H9 (cell line): ENCODE measurements at regions not wholly inside any gene's neighbourhood (a gene's known extent, or its start where the extent isn't known, plus 50 kb on each side); places are given as distances from the start of the nearest gene placed in this dataset.

ENCODE experiments used
- DNase-seq: peaks from one replicate; pipeline ENCODE4 v3.0.0-alpha.2; 2017
- H2AFZ ChIP-seq: one replicate; pipeline ENCODE4 v1.6.1; 2013; ENCODE audit warnings: mild to moderate bottlenecking, low read length, control low read depth, moderate library complexity
- H2AK5ac ChIP-seq: 2 replicates; pipeline ENCODE4 v1.6.1; 2013; ENCODE audit warnings: low read length, control low read depth, mixed read lengths; ENCODE audit not compliant: insufficient read length
- H2BK120ac ChIP-seq: one replicate; pipeline ENCODE4 v1.6.1; 2013; ENCODE audit warnings: low read depth, mild to moderate bottlenecking, low read length, control low read depth, inconsistent platforms; ENCODE audit not compliant: poor library complexity, severe bottlenecking
- H2BK12ac ChIP-seq: 2 replicates; pipeline ENCODE4 v1.6.1; 2013; ENCODE audit warnings: low read length, control low read depth, mixed read lengths, low read depth; ENCODE audit not compliant: insufficient read length
- H2BK15ac ChIP-seq: 2 replicates; pipeline ENCODE4 v1.6.1; 2013; ENCODE audit warnings: low read depth, low read length, control low read depth
- H2BK20ac ChIP-seq: one replicate; pipeline ENCODE4 v1.6.1; 2013; ENCODE audit warnings: low read depth, mild to moderate bottlenecking, low read length, control low read depth, inconsistent platforms; ENCODE audit not compliant: poor library complexity, severe bottlenecking
- H2BK5ac ChIP-seq: 2 replicates; pipeline ENCODE4 v1.6.1; 2013; ENCODE audit warnings: low read length, control low read depth, mixed read lengths; ENCODE audit not compliant: insufficient read length
- H3K14ac ChIP-seq: 2 replicates; pipeline ENCODE4 v1.6.1; 2013; ENCODE audit warnings: low read length, control low read depth; ENCODE audit not compliant: insufficient read depth
- H3K18ac ChIP-seq: 2 replicates; pipeline ENCODE4 v1.6.1; 2013; ENCODE audit warnings: low read depth, mild to moderate bottlenecking, mixed read lengths, low read length, control low read depth; ENCODE audit not compliant: insufficient read length
- H3K23ac ChIP-seq: 2 replicates; pipeline ENCODE4 v1.6.1; 2013; ENCODE audit warnings: low read length, control low read depth, mixed read lengths, low read depth; ENCODE audit not compliant: insufficient read length
- H3K23me2 ChIP-seq: 2 replicates; pipeline ENCODE4 v1.6.1; 2013; ENCODE audit warnings: low read depth, mild to moderate bottlenecking, mixed read lengths, low read length, control low read depth; ENCODE audit not compliant: insufficient read length, poor library complexity, severe bottlenecking
- H3K27ac ChIP-seq: 2 replicates; pipeline ENCODE4 v1.5.1; 2013; ENCODE audit warnings: low read length, control low read depth, mixed read lengths, low read depth; ENCODE audit not compliant: insufficient read length
- H3K27me3 ChIP-seq: 2 replicates; pipeline ENCODE4 v1.6.1; 2013; ENCODE audit warnings: low read length, control low read depth, inconsistent platforms; ENCODE audit not compliant: insufficient read depth
- H3K4ac ChIP-seq: 2 replicates; pipeline ENCODE4 v1.6.1; 2013; ENCODE audit warnings: low read depth, mild to moderate bottlenecking, control low read depth, inconsistent platforms, low read length, moderate library complexity
- H3K4me1 ChIP-seq: 2 replicates; pipeline ENCODE4 v1.6.1; 2013; ENCODE audit warnings: low read length, control low read depth, inconsistent platforms; ENCODE audit not compliant: insufficient read depth
- H3K4me2 ChIP-seq: 2 replicates; pipeline ENCODE4 v1.6.1; 2013; ENCODE audit warnings: low read length, control low read depth, mixed read lengths; ENCODE audit not compliant: insufficient read length, insufficient read depth
- H3K56ac ChIP-seq: 2 replicates; pipeline ENCODE4 v1.6.1; 2013; ENCODE audit warnings: low read depth, mild to moderate bottlenecking, mixed read lengths, low read length, control low read depth; ENCODE audit not compliant: insufficient read length
- H3K79me1 ChIP-seq: 2 replicates; pipeline ENCODE4 v1.6.1; 2013; ENCODE audit warnings: low read depth, mild to moderate bottlenecking, moderate library complexity, low read length, control low read depth, inconsistent platforms; ENCODE audit not compliant: insufficient read depth, poor library complexity, severe bottlenecking
- H3K79me2 ChIP-seq: 2 replicates; pipeline ENCODE4 v1.6.1; 2013; ENCODE audit warnings: low read length, control low read depth, inconsistent platforms; ENCODE audit not compliant: insufficient read depth
- H3K9ac ChIP-seq: 2 replicates; pipeline ENCODE4 v1.6.1; 2013; ENCODE audit warnings: low read length, control low read depth, mixed read lengths; ENCODE audit not compliant: insufficient read length; ENCODE audit errors: extremely low read depth
- H3K9me3 ChIP-seq: one replicate; pipeline ENCODE4 v1.6.1; 2013; ENCODE audit warnings: low read depth, low read length, inconsistent platforms; ENCODE audit not compliant: control insufficient read depth
- H3T11ph ChIP-seq: one replicate; pipeline ENCODE4 v1.6.1; 2013; ENCODE audit warnings: mild to moderate bottlenecking, low read length, control low read depth, inconsistent platforms
- H4K20me1 ChIP-seq: one replicate; pipeline ENCODE4 v1.6.1; 2013; ENCODE audit not compliant: control insufficient read depth, insufficient read length, insufficient read depth
- H4K5ac ChIP-seq: 2 replicates; pipeline ENCODE4 v1.6.1; 2013; ENCODE audit warnings: low read depth, mild to moderate bottlenecking, mixed read lengths, low read length, control low read depth; ENCODE audit not compliant: insufficient read length
- H4K8ac ChIP-seq: replicated peaks from 2 replicates; pipeline ENCODE4 v1.6.1; 2013; ENCODE audit warnings: low read length, control low read depth, mixed read lengths, low read depth; ENCODE audit not compliant: insufficient read length
- H4K91ac ChIP-seq: 2 replicates; pipeline ENCODE4 v1.6.1; 2013; ENCODE audit warnings: low read depth, mild to moderate bottlenecking, moderate library complexity, mixed read lengths, low read length, control low read depth; ENCODE audit not compliant: insufficient read length
- H3K27ac Mint-ChIP-seq, 3 experiments: 2 replicates in 2 of 3; 3 replicates in 1 of 3; pipeline ENCODE4 v1.8.0; 2020 to 2021; ENCODE audit warnings: mixed read lengths in 3 of 3, mild to moderate bottlenecking in 1 of 3, moderate library complexity in 1 of 3
- H3K27me3 Mint-ChIP-seq: 2 replicates; pipeline ENCODE4 v1.8.0; 2021; ENCODE audit warnings: low read depth, mild to moderate bottlenecking, moderate library complexity, mixed read lengths
- H3K36me3 Mint-ChIP-seq, 3 experiments: 2 replicates in 2 of 3; 3 replicates in 1 of 3; pipeline ENCODE4 v1.8.0; 2020 to 2021; ENCODE audit warnings: low read depth in 3 of 3, mixed read lengths in 3 of 3; ENCODE audit not compliant: insufficient read depth in 1 of 3
- H3K4me1 Mint-ChIP-seq, 2 experiments: 2 replicates each; pipeline ENCODE4 v1.8.0; 2020; ENCODE audit warnings: mixed read lengths in 2 of 2
- H3K4me3 Mint-ChIP-seq, 2 experiments: 2 replicates in 1 of 2; 3 replicates in 1 of 2; pipeline ENCODE4 v1.8.0; 2020 to 2021; ENCODE audit warnings: mild to moderate bottlenecking in 2 of 2, mixed read lengths in 2 of 2, moderate library complexity in 1 of 2
- H3K9me3 Mint-ChIP-seq, 2 experiments: 2 replicates in 1 of 2; 3 replicates in 1 of 2; pipeline ENCODE4 v1.8.0; 2020; ENCODE audit warnings: mild to moderate bottlenecking in 2 of 2, mixed read lengths in 2 of 2, moderate library complexity in 1 of 2
- WGBS: extraction: QIAGEN DNeasy Blood & Tissue Kit; methylation state at CpG from one replicate; pipeline ENCODE4 v1.1.7; 2013; ENCODE audit warnings: missing lambda C conversion rate, low lambda C conversion rate, mixed read lengths; ENCODE audit not compliant: insufficient read length; ENCODE audit errors: extremely low coverage; 5-methylcytosine and 5-hydroxymethylcytosine counted together
- TF ChIP-seq, protein P1 (sequence below): fragments of 200-600 bp; sonication (generic); conservative IDR thresholded peaks from 3 replicates; pipeline ENCODE4 v1.8.0; 2021; ENCODE audit warnings: antibody characterized with exemption, mild to moderate bottlenecking

DNA sequence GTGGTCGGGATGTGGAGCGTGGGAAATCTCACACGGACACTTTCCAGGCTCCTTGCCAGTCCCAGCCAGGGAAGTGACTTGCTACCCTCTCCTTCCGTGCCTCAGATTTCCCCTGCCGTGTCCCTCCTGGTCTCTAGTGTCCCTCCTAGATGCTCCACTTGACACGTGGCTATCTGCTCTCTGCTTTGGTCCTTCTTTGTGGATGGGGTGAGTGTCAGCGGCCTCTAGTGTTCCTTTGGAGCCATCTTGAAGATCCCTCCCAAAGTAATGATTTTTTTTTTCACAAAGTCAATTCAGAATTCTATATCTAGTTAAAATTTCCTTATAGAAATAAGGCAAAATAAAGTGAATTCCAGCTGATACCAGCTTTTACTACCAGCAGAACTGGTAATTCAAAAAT lies 117.7 kb downstream of the MRPL36 start:
- Histone ChIP-seq H3K79me1 (no peaks in the 10 kb centered on the region), H3K4ac (no peak overlapping the region), H2BK120ac (no peak overlapping the region), H2BK5ac (no peak overlapping the region), H3K56ac (no peak overlapping the region), H4K91ac (no peak overlapping the region), H4K8ac (no peak overlapping the region), H3K23me2 (no peaks in the 10 kb centered on the region), H2AK5ac (no peak overlapping the region), H3K9me3 (no peaks in the 10 kb centered on the region), H3K4me2 (no peak overlapping the region), H2BK15ac (no peak overlapping the region), H3T11ph (no peak overlapping the region), H2AFZ (no peak overlapping the region), H3K79me2 (no peaks in the 10 kb centered on the region), H3K9ac (no peak overlapping the region), H3K27ac (no peak overlapping the region), H2BK12ac (no peak overlapping the region), H4K5ac (no peak overlapping the region), H3K27me3 (no peaks in the 10 kb centered on the region), H3K14ac (no peak overlapping the region), H3K18ac (no peak overlapping the region), H3K4me1 (no peaks in the 10 kb centered on the region), H3K23ac (no peak overlapping the region), H2BK20ac (no peak overlapping the region), H4K20me1 (no peaks in the 10 kb centered on the region)
- TF ChIP-seq, protein P1, sequence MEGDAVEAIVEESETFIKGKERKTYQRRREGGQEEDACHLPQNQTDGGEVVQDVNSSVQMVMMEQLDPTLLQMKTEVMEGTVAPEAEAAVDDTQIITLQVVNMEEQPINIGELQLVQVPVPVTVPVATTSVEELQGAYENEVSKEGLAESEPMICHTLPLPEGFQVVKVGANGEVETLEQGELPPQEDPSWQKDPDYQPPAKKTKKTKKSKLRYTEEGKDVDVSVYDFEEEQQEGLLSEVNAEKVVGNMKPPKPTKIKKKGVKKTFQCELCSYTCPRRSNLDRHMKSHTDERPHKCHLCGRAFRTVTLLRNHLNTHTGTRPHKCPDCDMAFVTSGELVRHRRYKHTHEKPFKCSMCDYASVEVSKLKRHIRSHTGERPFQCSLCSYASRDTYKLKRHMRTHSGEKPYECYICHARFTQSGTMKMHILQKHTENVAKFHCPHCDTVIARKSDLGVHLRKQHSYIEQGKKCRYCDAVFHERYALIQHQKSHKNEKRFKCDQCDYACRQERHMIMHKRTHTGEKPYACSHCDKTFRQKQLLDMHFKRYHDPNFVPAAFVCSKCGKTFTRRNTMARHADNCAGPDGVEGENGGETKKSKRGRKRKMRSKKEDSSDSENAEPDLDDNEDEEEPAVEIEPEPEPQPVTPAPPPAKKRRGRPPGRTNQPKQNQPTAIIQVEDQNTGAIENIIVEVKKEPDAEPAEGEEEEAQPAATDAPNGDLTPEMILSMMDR = peak; percentile 32; the same call in 1 of the 3 replicates
- H3K9me3 Mint-ChIP-seq = peaks cover 23 to 24% of the 10 kb centered on the region in 2 experiments; a peak in 4 of 5 replicates
- H3K4me1 Mint-ChIP-seq = no peaks in the 10 kb centered on the region
- peaks cover 8% of the 10 kb centered on the region for H3K27me3 Mint-ChIP-seq
- no peak for DNase-seq
- no peak overlapping the region for H3K27ac Mint-ChIP-seq
- WGBS = no CpG with 5 or more reads among the region's 7 CpGs
- H3K4me3 Mint-ChIP-seq = no peak overlapping the region
- H3K36me3 Mint-ChIP-seq = peaks cover 0 to 4% (median 0%) of the 10 kb centered on the region in 3 experiments; a peak in 4 of 7 replicates
